Sigmoid colon (tissue), 6 donors: ENCODE measurements at regions not wholly inside any gene's neighbourhood (a gene's known extent, or its start where the extent isn't known, plus 50 kb on each side); places are given as distances from the start of the nearest gene placed in this dataset.
A peak's percentile ranks its signal among the peaks of the same experiment; 100 is the strongest.

Experiments
- DNase-seq: peaks from one replicate; pipeline ENCODE4 v3.0.0-alpha.2; 2019
- H3K27ac ChIP-seq, 4 donors: fragments of 200-600 bp; sonication (generic); one replicate each; pipeline ENCODE4 v1.5.1; 2016 to 2019; ENCODE audit warnings: mild to moderate bottlenecking in 1 of 4
- H3K27me3 ChIP-seq, 3 donors: fragments of 200-600 bp; sonication (generic); one replicate each; pipeline ENCODE4 v1.5.1; 2019; ENCODE audit warnings: mild to moderate bottlenecking in 1 of 3
- H3K36me3 ChIP-seq, 4 donors: fragments of 200-600 bp; sonication (generic); one replicate each; pipeline ENCODE4 v1.5.1; 2016 to 2019
- H3K4me1 ChIP-seq, 4 donors: fragments of 200-600 bp; sonication (generic); one replicate each; pipeline ENCODE4 v1.5.1; 2017 to 2019
- H3K4me3 ChIP-seq, 4 donors: fragments of 200-600 bp; sonication (generic); one replicate each; pipeline ENCODE4 v1.5.1; 2017 to 2019; ENCODE audit warnings: mild to moderate bottlenecking in 2 of 4, moderate library complexity in 1 of 4
- H3K9me3 ChIP-seq, 4 donors: fragments of 200-600 bp in 3 of 4; sonication (generic) in 3 of 4; one replicate each; pipeline versions ENCODE4 v1.5.1 to v1.6.1; 2013 to 2019
- CTCF ChIP-seq, 4 experiments: fragments of 450-650 bp in 3 of 4; fragments of 200-600 bp in 1 of 4; IDR thresholded peaks; one replicate each; pipeline ENCODE4 v1.5.1; 2016 to 2019; ENCODE audit warnings: antibody characterized with exemption in 4 of 4, mild to moderate bottlenecking in 3 of 4, moderate library complexity in 2 of 4
- EP300 ChIP-seq, 4 donors: sonication (generic); formaldehyde crosslinking; IDR thresholded peaks; one replicate each; pipeline ENCODE4 v1.6.1; 2017; ENCODE audit warnings: antibody characterized with exemption in 4 of 4
- POLR2A ChIP-seq, 2 donors: fragments of 450-650 bp; IDR thresholded peaks; one replicate each; pipeline ENCODE4 v1.6.1; 2016; ENCODE audit warnings: antibody characterized with exemption in 2 of 2, mild to moderate bottlenecking in 2 of 2, moderate library complexity in 2 of 2
- POLR2AphosphoS5 ChIP-seq, 4 donors: sonication (generic); formaldehyde crosslinking; IDR thresholded peaks; one replicate each; pipeline ENCODE4 v1.6.1; 2017; ENCODE audit warnings: antibody characterized with exemption in 4 of 4
- WGBS, 2 donors: extraction: QIAGEN DNeasy Blood & Tissue Kit; methylation state at CpG; one replicate each; pipeline ENCODE4 v1.1.7; 2013; 5-methylcytosine and 5-hydroxymethylcytosine counted together
- intact Hi-C: fragments of 100-400 bp; cut with DNase I; formaldehyde crosslinking; loops from one replicate; pipeline ENCODE4 v1.15.1; 2023
- donor health status: healthy with polysubstance abuse.
- donor health status: healthy.

- Histone ChIP-seq H3K36me3 (no peaks in the 10 kb centered on the region), H3K27ac (no peak overlapping the region), H3K4me1 (no peaks in the 10 kb centered on the region), H3K27me3 (no peaks in the 10 kb centered on the region), H3K4me3 (no peak overlapping the region), H3K9me3 (peaks cover 0 to 3% (median 1%) of the 10 kb centered on the region in 4 donors)
- peak; percentile 40 for DNase-seq
- intact Hi-C loops: no loop called here
- TF ChIP-seq CTCF (IDR thresholded peaks at IDR 0.05) (no peak), EP300 (IDR thresholded peaks at IDR 0.05) (no peak)
- 71 to 75% methylated on average over 8 of the region's 8 CpGs for WGBS, 2 donors
Measured at GRCh38 chr2:239789711-239790110, 235.4 kb downstream of the NDUFA10 start.

DNA sequence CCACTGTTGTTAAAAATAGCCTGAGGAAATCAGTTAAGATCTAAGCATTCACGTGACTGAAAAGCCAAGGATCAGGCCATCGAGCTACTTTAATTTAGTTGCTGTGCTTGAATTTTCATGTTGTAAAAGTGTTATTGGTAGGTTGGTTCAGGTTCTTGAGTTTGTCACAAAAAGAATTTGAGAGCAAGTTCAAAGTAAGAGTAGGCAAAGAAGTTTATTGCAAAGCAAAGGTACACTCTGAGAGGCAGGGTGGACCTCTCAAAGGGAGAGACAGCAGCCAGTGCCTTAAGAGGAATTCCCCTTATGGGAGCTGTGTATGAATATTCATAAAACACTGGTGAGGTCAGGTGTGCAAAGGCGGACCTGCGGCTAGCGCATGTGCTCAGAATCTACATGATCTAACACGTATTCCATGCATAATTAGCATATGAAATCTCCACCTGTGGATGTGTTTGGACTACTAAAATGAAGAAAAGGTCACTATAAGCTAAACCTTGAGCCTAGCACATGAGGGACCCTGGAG is 236.5 kb downstream of the NDUFA10 start:
- no peak for DNase-seq
- TF ChIP-seq POLR2A (IDR thresholded peaks at IDR 0.05) (no peak), EP300 (IDR thresholded peaks at IDR 0.05) (no peak), POLR2AphosphoS5 (IDR thresholded peaks at IDR 0.05) (no peak), CTCF (IDR thresholded peaks at IDR 0.05) (no peak)
- Histone ChIP-seq H3K27ac (no peak overlapping the region), H3K9me3 (peaks cover 0 to 3% (median 1%) of the 10 kb centered on the region in 4 donors), H3K36me3 (no peaks in the 10 kb centered on the region), H3K4me3 (no peak overlapping the region), H3K27me3 (no peaks in the 10 kb centered on the region), H3K4me1 (no peaks in the 10 kb centered on the region)
- WGBS, 2 donors: 79 to 82% methylated on average over 6 of the region's 6 CpGs
- intact Hi-C loops: no loop called here

- Histone ChIP-seq H3K4me3 (no peak overlapping the region), H3K36me3 (no peaks in the 10 kb centered on the region), H3K9me3 (peaks cover 0 to 3% (median 1%) of the 10 kb centered on the region in 4 donors), H3K4me1 (no peaks in the 10 kb centered on the region), H3K27me3 (no peaks in the 10 kb centered on the region), H3K27ac (no peak overlapping the region)
- no peak for DNase-seq
- WGBS, 2 donors: 68 to 74% methylated on average over 6 of the region's 6 CpGs
- no peak for TF ChIP-seq CTCF (IDR thresholded peaks at IDR 0.05)
- intact Hi-C loops: no loop called here
Measured at GRCh38 chr2:239787538-239788050, 237.5 kb downstream of the NDUFA10 start.

- 66 to 74% methylated on average over 2 of the region's 2 CpGs for WGBS, 2 donors
- no peaks in the 10 kb centered on the region for H3K4me1 ChIP-seq
- peaks cover 0 to 3% (median 1%) of the 10 kb centered on the region in 4 donors for H3K9me3 ChIP-seq
- intact Hi-C loops: no loop called here
- H3K4me3 ChIP-seq: no peak overlapping the region
- TF ChIP-seq EP300 (IDR thresholded peaks at IDR 0.05): no peak
- TF ChIP-seq POLR2AphosphoS5 (IDR thresholded peaks at IDR 0.05): no peak
- no peak for TF ChIP-seq POLR2A (IDR thresholded peaks at IDR 0.05)
- TF ChIP-seq CTCF (IDR thresholded peaks at IDR 0.05): no peak
- no peaks in the 10 kb centered on the region for H3K27me3 ChIP-seq
- no peak for DNase-seq
- H3K27ac ChIP-seq: no peak overlapping the region
- H3K36me3 ChIP-seq: no peaks in the 10 kb centered on the region
Measured at GRCh38 chr2:239786791-239787190, 238.4 kb downstream of the NDUFA10 start.

DNA sequence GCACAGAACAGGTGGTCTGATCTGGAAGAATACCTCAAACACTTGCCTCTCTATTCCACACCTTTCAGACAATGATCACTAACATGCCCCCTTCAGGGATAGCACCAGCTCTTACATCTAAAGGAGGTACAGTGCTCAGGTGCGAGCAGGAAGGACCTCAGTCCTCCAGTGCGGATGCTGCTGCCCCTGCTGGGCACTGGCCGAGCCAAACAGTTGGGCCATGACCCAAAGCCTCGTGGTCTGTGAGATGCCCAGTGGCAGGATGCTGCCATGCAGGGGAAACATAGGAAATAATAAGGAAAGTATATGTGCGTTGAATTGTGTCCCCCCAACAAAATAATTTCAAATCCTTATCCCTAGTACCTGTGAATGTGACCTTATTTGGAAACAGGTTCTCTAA is 243.7 kb downstream of the NDUFA10 start:
- Histone ChIP-seq H3K4me3 (no peak overlapping the region), H3K27me3 (peaks cover 0 to 2% (median 0%) of the 10 kb centered on the region in 3 donors), H3K9me3 (peaks cover 0 to 3% (median 1%) of the 10 kb centered on the region in 4 donors), H3K4me1 (no peaks in the 10 kb centered on the region), H3K27ac (no peak overlapping the region), H3K36me3 (no peaks in the 10 kb centered on the region)
- DNase-seq: no peak
- intact Hi-C loops: no loop called here
- 83 to 89% methylated on average over 5 of the region's 5 CpGs for WGBS, 2 donors
- TF ChIP-seq CTCF (IDR thresholded peaks at IDR 0.05) (no peak), EP300 (IDR thresholded peaks at IDR 0.05) (no peak), POLR2AphosphoS5 (IDR thresholded peaks at IDR 0.05) (no peak), POLR2A (IDR thresholded peaks at IDR 0.05) (no peak)
